ENCODE measurements at regions not wholly inside any gene's neighbourhood (a gene's known extent, or its start where the extent isn't known, plus 50 kb on each side); places are given as distances from the start of the nearest gene placed in this dataset.
"Not testable (repeated sequence)": the region's sequence is repeated elsewhere in the genome, so short reads cannot be mapped to it uniquely, and the experiment has no call there.

- H3K4me2 ChIP-seq (ENCODE audit: low read length); intact Hi-C loops (cut with micrococcal nuclease; ENCODE audit: unreplicated experiment); POLR2A ChIA-PET; H3K4me3 ChIP-seq (ENCODE audit: low read depth, low read length, poor library complexity, severe bottlenecking); H2AFZ ChIP-seq (ENCODE audit: low read length); H3K9me2 ChIP-seq (ENCODE audit: insufficient read depth, low read length); H3K4me1 ChIP-seq (ENCODE audit: insufficient read depth, low read length, poor library complexity, severe bottlenecking); H4K20me1 ChIP-seq (ENCODE audit: insufficient read depth, low read length); CTCF ChIA-PET (ENCODE audit: unreplicated experiment); BruUV-seq (replicated peaks); DNase-seq (ENCODE audit: low spot score); H3K79me2 ChIP-seq (ENCODE audit: insufficient read depth, low read depth, low read length); H3K36me3 ChIP-seq (ENCODE audit: insufficient read depth, low read length); H3K27ac ChIP-seq (ENCODE audit: low read depth, low read length, poor library complexity, severe bottlenecking): not testable (repeated sequence)
- H3K9me3 ChIP-seq (ENCODE audit: low read length), result peaks cover 13% of the 10 kb centered on the region
These were observed 54.0 kb downstream of the CYP26A1 start for GRCh38 chr10:93127642-93128215.

GRCh38 chr10:93131986-93132385 lies 58.3 kb downstream of the CYP26A1 start:
- no peak overlapping the region for H3K27ac ChIP-seq (ENCODE audit: low read depth, low read length, poor library complexity, severe bottlenecking)
- H3K4me2 ChIP-seq (ENCODE audit: low read length), result no peak overlapping the region
- POLR2A ChIA-PET, result interaction anchor here (0.7 kb wide), 1 partner anchor 176 kb away, joined by 3 read pairs; no protein-coding TSS in a partner anchor
- no peak overlapping the region for H3K4me3 ChIP-seq (ENCODE audit: low read depth, low read length, poor library complexity, severe bottlenecking)
- no peaks in the 10 kb centered on the region for H3K4me1 ChIP-seq (ENCODE audit: insufficient read depth, low read length, poor library complexity, severe bottlenecking)
- H3K79me2 ChIP-seq (ENCODE audit: insufficient read depth, low read depth, low read length), result no peaks in the 10 kb centered on the region
- no peaks in the 10 kb centered on the region for H3K36me3 ChIP-seq (ENCODE audit: insufficient read depth, low read length)
- intact Hi-C loops (cut with micrococcal nuclease; ENCODE audit: unreplicated experiment), result no loop called here
- no peak overlapping the region for H2AFZ ChIP-seq (ENCODE audit: low read length)
- H3K9me3 ChIP-seq (ENCODE audit: low read length), result no peaks in the 10 kb centered on the region
- no peak for TF ChIP-seq EZH2phosphoT487 (IDR thresholded peaks at IDR 0.05; ENCODE audit: borderline replicate concordance, low read depth, low read length)
- no peak for TF ChIP-seq CTCF (conservative IDR thresholded peaks at IDR 0.05; ENCODE audit: low read length)
- no peaks in the 10 kb centered on the region for H4K20me1 ChIP-seq (ENCODE audit: insufficient read depth, low read length)
- DNase-seq (ENCODE audit: low spot score), result no peak
- BruUV-seq (replicated peaks), result no TSS peak
- CTCF ChIA-PET (ENCODE audit: unreplicated experiment), result no interaction called here
- no peaks in the 10 kb centered on the region for H3K9me2 ChIP-seq (ENCODE audit: insufficient read depth, low read length)

- POLR2A ChIA-PET, result interaction anchor here (0.6 kb wide), 1 partner anchor 268 kb away, joined by 5 read pairs; no protein-coding TSS in a partner anchor
- no peak overlapping the region for H3K4me2 ChIP-seq (ENCODE audit: low read length)
- BruUV-seq (replicated peaks), result no TSS peak
- no peaks in the 10 kb centered on the region for H3K9me3 ChIP-seq (ENCODE audit: low read length)
- DNase-seq (ENCODE audit: low spot score), result no peak
- H3K9me2 ChIP-seq (ENCODE audit: insufficient read depth, low read length), result no peaks in the 10 kb centered on the region
- no peak overlapping the region for H3K4me3 ChIP-seq (ENCODE audit: low read depth, low read length, poor library complexity, severe bottlenecking)
- intact Hi-C loops (cut with micrococcal nuclease; ENCODE audit: unreplicated experiment), result no loop called here
- H3K79me2 ChIP-seq (ENCODE audit: insufficient read depth, low read depth, low read length), result no peaks in the 10 kb centered on the region
- no peak overlapping the region for H3K27ac ChIP-seq (ENCODE audit: low read depth, low read length, poor library complexity, severe bottlenecking)
- H4K20me1 ChIP-seq (ENCODE audit: insufficient read depth, low read length), result no peaks in the 10 kb centered on the region
- no peaks in the 10 kb centered on the region for H3K36me3 ChIP-seq (ENCODE audit: insufficient read depth, low read length)
- H2AFZ ChIP-seq (ENCODE audit: low read length), result no peak overlapping the region
- H3K4me1 ChIP-seq (ENCODE audit: insufficient read depth, low read length, poor library complexity, severe bottlenecking), result no peaks in the 10 kb centered on the region
- CTCF ChIA-PET (ENCODE audit: unreplicated experiment), result no interaction called here
- TF ChIP-seq EZH2phosphoT487 (IDR thresholded peaks at IDR 0.05; ENCODE audit: borderline replicate concordance, low read depth, low read length) (no peak), CTCF (conservative IDR thresholded peaks at IDR 0.05; ENCODE audit: low read length) (no peak)
These were observed 64.6 kb downstream of the CYP26A1 start for GRCh38 chr10:93138113-93138870.

Measured in OCI-LY7 (cell line).